H1 (cell line): ENCODE measurements at regions not wholly inside any gene's neighbourhood (a gene's known extent, or its start where the extent isn't known, plus 50 kb on each side); places are given as distances from the start of the nearest gene placed in this dataset.

ENCODE experiments used
- USF2 ChIP-seq: IDR thresholded peaks from 2 replicates; pipeline ENCODE4 v1.6.1; 2011; ENCODE audit warnings: low read length, improper control_type of control experiment

GRCh38 chr12:43277651-43278540 is 274.1 kb downstream of the ADAMTS20 start (continued):
- no peak for TF ChIP-seq USF2
- TF ChIP-seq, all 59 proteins: peak for 0
